GM12873 (cell line): ENCODE measurements at regions not wholly inside any gene's neighbourhood (a gene's known extent, or its start where the extent isn't known, plus 50 kb on each side); places are given as distances from the start of the nearest gene placed in this dataset.

Experiments
- TF ChIP-seq, protein P1 (sequence below): IDR thresholded peaks from 2 replicates; pipeline ENCODE4 v1.5.1; 2012; ENCODE audit warnings: low read depth, mild to moderate bottlenecking, moderate library complexity, low read length, control low read depth; ENCODE audit not compliant: insufficient read depth; ENCODE audit errors: missing control alignments

GRCh38 chr15:57767481-57767880 is 61.0 kb downstream of the POLR2M start:
- TF ChIP-seq, protein P1, sequence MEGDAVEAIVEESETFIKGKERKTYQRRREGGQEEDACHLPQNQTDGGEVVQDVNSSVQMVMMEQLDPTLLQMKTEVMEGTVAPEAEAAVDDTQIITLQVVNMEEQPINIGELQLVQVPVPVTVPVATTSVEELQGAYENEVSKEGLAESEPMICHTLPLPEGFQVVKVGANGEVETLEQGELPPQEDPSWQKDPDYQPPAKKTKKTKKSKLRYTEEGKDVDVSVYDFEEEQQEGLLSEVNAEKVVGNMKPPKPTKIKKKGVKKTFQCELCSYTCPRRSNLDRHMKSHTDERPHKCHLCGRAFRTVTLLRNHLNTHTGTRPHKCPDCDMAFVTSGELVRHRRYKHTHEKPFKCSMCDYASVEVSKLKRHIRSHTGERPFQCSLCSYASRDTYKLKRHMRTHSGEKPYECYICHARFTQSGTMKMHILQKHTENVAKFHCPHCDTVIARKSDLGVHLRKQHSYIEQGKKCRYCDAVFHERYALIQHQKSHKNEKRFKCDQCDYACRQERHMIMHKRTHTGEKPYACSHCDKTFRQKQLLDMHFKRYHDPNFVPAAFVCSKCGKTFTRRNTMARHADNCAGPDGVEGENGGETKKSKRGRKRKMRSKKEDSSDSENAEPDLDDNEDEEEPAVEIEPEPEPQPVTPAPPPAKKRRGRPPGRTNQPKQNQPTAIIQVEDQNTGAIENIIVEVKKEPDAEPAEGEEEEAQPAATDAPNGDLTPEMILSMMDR: no peak

- TF ChIP-seq, protein P1: no peak
Observed at GRCh38 chr15:57769266-57769665, 62.8 kb downstream of the POLR2M start.

GRCh38 chr15:57770495-57770894 is 64.0 kb downstream of the POLR2M start:
- TF ChIP-seq, protein P1: no peak

GRCh38 chr15:57772223-57772957 is 65.9 kb downstream of the POLR2M start:
- TF ChIP-seq, protein P1: no peak

DNA sequence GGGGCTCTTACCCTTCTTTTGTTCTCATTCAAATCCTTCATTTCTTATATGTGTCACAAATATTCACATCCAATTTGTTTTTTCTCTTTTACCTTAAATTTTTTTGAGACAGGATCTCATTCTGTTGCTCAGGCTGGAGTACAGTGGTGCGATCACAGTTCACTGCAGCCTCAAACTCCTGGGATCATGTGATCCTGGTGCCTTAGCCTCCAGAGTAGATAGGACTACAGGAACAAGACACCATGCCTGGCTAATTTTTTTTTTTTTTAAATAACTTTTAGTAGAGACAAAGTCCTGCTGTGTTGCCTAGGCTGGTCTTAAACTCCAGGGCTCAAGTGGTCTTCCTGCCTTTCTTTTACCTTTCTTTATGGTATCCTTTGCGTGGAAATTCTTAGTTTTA is 66.5 kb downstream of the POLR2M start:
- TF ChIP-seq, protein P1: no peak

- TF ChIP-seq, protein P1: no peak
Observed at GRCh38 chr15:57777003-57777402, 70.5 kb downstream of the POLR2M start.

- TF ChIP-seq, protein P1: no peak
Observed at GRCh38 chr15:57780471-57780870, 74.0 kb downstream of the POLR2M start.
